ENCODE measurements at regions not wholly inside any gene's neighbourhood (a gene's known extent, or its start where the extent isn't known, plus 50 kb on each side); places are given as distances from the start of the nearest gene placed in this dataset.

DNA sequence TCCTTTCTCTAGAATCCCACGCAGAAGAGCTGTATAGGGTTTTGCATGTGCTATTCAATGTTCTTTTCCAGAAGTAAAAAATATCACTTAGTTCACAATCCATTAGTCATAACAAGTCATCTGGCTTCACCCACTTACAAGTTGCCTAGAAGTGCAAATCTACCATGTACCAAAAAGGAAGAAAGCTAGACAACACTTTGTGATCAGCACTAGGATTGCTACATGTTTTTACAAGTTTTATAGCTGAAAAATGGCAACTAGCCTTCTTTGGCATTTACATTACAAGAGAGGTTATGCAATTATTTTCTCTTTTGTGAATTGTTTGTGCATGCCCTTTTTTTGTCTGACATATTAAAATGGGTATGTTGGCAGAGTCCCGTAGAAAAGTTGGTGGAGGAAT lies 85.6 kb upstream of the PTPRK start:
- no peaks in the 10 kb centered on the region for H3K27me3 ChIP-seq
- no peak overlapping the region for H3K4me3 ChIP-seq
- no peaks in the 10 kb centered on the region for H3K9me3 ChIP-seq
- WGBS, 2 donors: 82 to 91% methylated on average over 2 of the region's 2 CpGs
- TF ChIP-seq POLR2A (IDR thresholded peaks at IDR 0.05): no peak
- TF ChIP-seq CTCF (IDR thresholded peaks at IDR 0.05): no peak
- no peak overlapping the region for H3K27ac ChIP-seq
- H3K4me1 ChIP-seq: no peaks in the 10 kb centered on the region
- intact Hi-C loops (cut with DNase I; ENCODE audit: low total_unique reads): no loop called here
- no peaks in the 10 kb centered on the region for H3K36me3 ChIP-seq (ENCODE audit: low read depth, missing control alignments)
- no peak for DNase-seq

GRCh38 chr6:128601060-128601459 lies 80.7 kb upstream of the PTPRK start:
- DNase-seq: no peak
- Histone ChIP-seq H3K4me1 (no peaks in the 10 kb centered on the region), H3K4me3 (no peak overlapping the region), H3K27me3 (no peaks in the 10 kb centered on the region), H3K9me3 (no peaks in the 10 kb centered on the region), H3K27ac (no peak overlapping the region), H3K36me3 (ENCODE audit: low read depth, missing control alignments) (no peaks in the 10 kb centered on the region)
- WGBS, 2 donors: 80 to 94% methylated on average over 4 of the region's 4 CpGs
- intact Hi-C loops (cut with DNase I; ENCODE audit: low total_unique reads): no loop called here
- TF ChIP-seq CTCF (IDR thresholded peaks at IDR 0.05) (no peak), POLR2A (IDR thresholded peaks at IDR 0.05) (no peak)

- intact Hi-C loops (cut with DNase I; ENCODE audit: low total_unique reads): no loop called here
- DNase-seq: no peak
- 57 to 67% methylated on average over 4 of the region's 4 CpGs for whole genome bisulfite sequencing, 2 donors
These were observed 80.1 kb upstream of the PTPRK start for GRCh38 chr6:128600397-128600951.

GRCh38 chr6:128599036-128599435 lies 78.6 kb upstream of the PTPRK start:
- Histone ChIP-seq H3K4me1 (no peaks in the 10 kb centered on the region), H3K4me3 (no peak overlapping the region), H3K27ac (no peak overlapping the region), H3K27me3 (no peaks in the 10 kb centered on the region), H3K9me3 (no peaks in the 10 kb centered on the region), H3K36me3 (ENCODE audit: low read depth, missing control alignments) (no peaks in the 10 kb centered on the region)
- TF ChIP-seq POLR2A (IDR thresholded peaks at IDR 0.05) (no peak), CTCF (IDR thresholded peaks at IDR 0.05) (no peak)
- no peak for DNase-seq
- intact Hi-C loops (cut with DNase I; ENCODE audit: low total_unique reads): no loop called here
- 90 to 96% methylated on average over 2 of the region's 2 CpGs for WGBS, 2 donors

More at GRCh38 chr6:128600397-128600951, 80.1 kb upstream of the PTPRK start:
- Histone ChIP-seq H3K27me3 (no peaks in the 10 kb centered on the region), H3K27ac (no peak overlapping the region), H3K4me1 (no peaks in the 10 kb centered on the region), H3K9me3 (no peaks in the 10 kb centered on the region), H3K4me3 (no peak overlapping the region), H3K36me3 (ENCODE audit: low read depth, missing control alignments) (no peaks in the 10 kb centered on the region)
- TF ChIP-seq POLR2A (IDR thresholded peaks at IDR 0.05) (no peak), CTCF (IDR thresholded peaks at IDR 0.05) (no peak)

DNA sequence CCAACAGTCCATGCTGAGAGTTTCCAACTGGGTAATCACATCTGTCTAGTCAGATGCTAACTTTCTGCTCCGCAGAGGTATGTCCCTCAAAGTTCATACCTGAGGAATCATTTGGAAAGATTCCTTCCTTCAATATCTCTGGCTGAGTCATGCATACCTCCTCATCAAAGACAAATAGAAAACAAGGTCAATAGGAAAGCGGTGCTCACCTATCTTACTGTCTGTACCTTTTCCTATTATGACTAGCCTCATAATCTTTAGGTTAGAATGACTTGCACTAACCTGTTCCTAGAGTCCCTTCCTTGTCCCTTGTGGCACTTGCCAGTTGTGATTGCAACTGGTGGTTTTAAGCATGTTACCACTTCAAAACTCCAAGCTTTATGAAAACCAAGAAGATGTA lies 78.2 kb upstream of the PTPRK start:
- TF ChIP-seq CTCF (IDR thresholded peaks at IDR 0.05): no peak
- TF ChIP-seq POLR2A (IDR thresholded peaks at IDR 0.05): no peak

More for the DNA sequence above, 78.2 kb upstream of the PTPRK start:
- Histone ChIP-seq H3K27me3 (no peaks in the 10 kb centered on the region), H3K4me1 (no peaks in the 10 kb centered on the region), H3K36me3 (ENCODE audit: low read depth, missing control alignments) (no peaks in the 10 kb centered on the region), H3K9me3 (no peaks in the 10 kb centered on the region), H3K27ac (no peak overlapping the region), H3K4me3 (no peak overlapping the region)
- 93 to 98% methylated on average over 2 of the region's 2 CpGs for WGBS, 2 donors
- intact Hi-C loops (cut with DNase I; ENCODE audit: low total_unique reads): no loop called here
- no peak for DNase-seq
